Hepatocyte (in vitro differentiated cells): ENCODE measurements at regions not wholly inside any gene's neighbourhood (a gene's known extent, or its start where the extent isn't known, plus 50 kb on each side); places are given as distances from the start of the nearest gene placed in this dataset.
"Not testable (repeated sequence)": the region's sequence is repeated elsewhere in the genome, so short reads cannot be mapped to it uniquely, and the experiment has no call there.

Source experiments
- DNase-seq: peaks from one replicate; pipeline ENCODE4 v3.0.0-alpha.2; 2016; ENCODE audit warnings: low spot score
- H2AFZ ChIP-seq: fragments of 200-600 bp; sonication (generic); 2 replicates; pipeline ENCODE4 v1.6.0; 2016; ENCODE audit warnings: antibody characterized with exemption, mild to moderate bottlenecking
- H3K27ac ChIP-seq: fragments of 200-600 bp; sonication (generic); 2 replicates; pipeline ENCODE4 v1.5.1; 2016; ENCODE audit warnings: mild to moderate bottlenecking
- H3K27me3 ChIP-seq: fragments of 200-600 bp; sonication (generic); 2 replicates; pipeline ENCODE4 v1.6.1; 2016
- H3K36me3 ChIP-seq: fragments of 200-600 bp; sonication (generic); replicated peaks from 2 replicates; pipeline ENCODE4 v1.5.1; 2016; ENCODE audit warnings: low read depth; ENCODE audit not compliant: insufficient read depth
- H3K4me1 ChIP-seq: fragments of 200-600 bp; sonication (generic); 2 replicates; pipeline ENCODE4 v1.5.1; 2016; ENCODE audit warnings: mild to moderate bottlenecking, moderate library complexity; ENCODE audit not compliant: insufficient read depth
- H3K4me2 ChIP-seq: fragments of 200-600 bp; sonication (generic); 2 replicates; pipeline ENCODE4 v1.6.0; 2016
- H3K4me3 ChIP-seq: fragments of 200-600 bp; sonication (generic); 2 replicates; pipeline ENCODE4 v1.5.1; 2016; ENCODE audit warnings: mild to moderate bottlenecking
- H3K79me2 ChIP-seq: fragments of 200-600 bp; sonication (generic); 2 replicates; pipeline ENCODE4 v1.6.0; 2017; ENCODE audit warnings: mild to moderate bottlenecking
- H3K9me2 ChIP-seq: fragments of 200-600 bp; sonication (generic); replicated peaks from 2 replicates; pipeline ENCODE4 v1.6.0; 2017; ENCODE audit warnings: mild to moderate bottlenecking; ENCODE audit not compliant: insufficient read depth
- H3K9me3 ChIP-seq: fragments of 200-600 bp; sonication (generic); 2 replicates; pipeline ENCODE4 v1.5.1; 2016; ENCODE audit warnings: low read depth, mild to moderate bottlenecking
- H4K20me1 ChIP-seq: fragments of 200-600 bp; sonication (generic); 2 replicates; pipeline ENCODE4 v1.6.0; 2016; ENCODE audit warnings: mild to moderate bottlenecking; ENCODE audit not compliant: insufficient read depth, poor library complexity, severe bottlenecking
- CTCF ChIP-seq: fragments of 200-600 bp; sonication (generic); IDR thresholded peaks from 2 replicates; pipeline ENCODE4 v1.5.1; 2016; ENCODE audit warnings: antibody characterized with exemption, mild to moderate bottlenecking; ENCODE audit not compliant: poor library complexity
- EZH2 ChIP-seq: fragments of 200-600 bp; sonication (generic); IDR thresholded peaks from 2 replicates; pipeline ENCODE4 v1.6.1; 2016; ENCODE audit warnings: antibody characterized with exemption, mild to moderate bottlenecking, borderline replicate concordance
- EZH2phosphoT487 ChIP-seq: fragments of 200-600 bp; sonication (generic); IDR thresholded peaks from one replicate; pipeline ENCODE4 v1.6.1; 2018; ENCODE audit warnings: antibody characterized with exemption, mild to moderate bottlenecking, low read depth, moderate library complexity; ENCODE audit not compliant: unreplicated experiment, severe bottlenecking
- WGBS: methylation state at CpG from one replicate; pipeline ENCODE4 v1.1.6; 2016; ENCODE audit warnings: low lambda C conversion rate; ENCODE audit errors: missing lambda C conversion rate; 5-methylcytosine and 5-hydroxymethylcytosine counted together

- no peaks in the 10 kb centered on the region for H3K9me3 ChIP-seq
- H3K4me3 ChIP-seq, result no peak overlapping the region
- no peaks in the 10 kb centered on the region for H3K27me3 ChIP-seq
- no peak overlapping the region for H3K4me2 ChIP-seq
- H3K79me2 ChIP-seq, result no peaks in the 10 kb centered on the region
- no peak overlapping the region for H3K27ac ChIP-seq
- H3K4me1 ChIP-seq, result no peaks in the 10 kb centered on the region
- WGBS, result 93% methylated on average over 2 of the region's 2 CpGs
- no peaks in the 10 kb centered on the region for H3K9me2 ChIP-seq
- no peaks in the 10 kb centered on the region for H3K36me3 ChIP-seq
- TF ChIP-seq EZH2 (no peak), CTCF (no peak), EZH2phosphoT487 (no peak)
- no peaks in the 10 kb centered on the region for H4K20me1 ChIP-seq
- DNase-seq, result no peak
- H2AFZ ChIP-seq, result no peak overlapping the region
Observed at GRCh38 chr11:23885801-23886200, 611.1 kb upstream of the LUZP2 start.

DNA sequence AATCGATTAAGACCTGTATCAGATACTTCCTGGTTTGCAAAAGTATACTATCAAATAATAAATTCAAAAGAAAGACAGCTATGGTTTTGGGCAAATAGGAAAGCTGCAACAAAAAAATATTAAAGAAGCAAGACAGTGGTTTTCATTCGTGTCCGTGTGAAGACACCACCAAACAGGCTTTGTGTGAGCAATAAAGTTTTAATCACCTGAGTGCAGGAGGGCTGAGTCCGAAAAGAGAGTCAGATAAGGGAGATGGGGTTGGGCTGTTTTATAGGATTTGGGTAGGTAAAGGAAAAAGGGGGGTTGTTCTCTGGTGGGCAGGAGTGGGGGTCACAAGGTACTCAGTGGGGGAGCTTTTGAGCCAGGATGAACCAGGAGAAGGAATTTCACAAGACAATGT lies 609.7 kb upstream of the LUZP2 start:
- 68% methylated on average over 4 of the region's 4 CpGs for WGBS
- not testable (repeated sequence) for H3K9me3 ChIP-seq, H4K20me1 ChIP-seq, H3K27me3 ChIP-seq, H2AFZ ChIP-seq, H3K27ac ChIP-seq, H3K4me1 ChIP-seq, H3K4me2 ChIP-seq, DNase-seq, H3K9me2 ChIP-seq, H3K36me3 ChIP-seq, H3K4me3 ChIP-seq, H3K79me2 ChIP-seq

GRCh38 chr11:23893126-23893525 lies 603.7 kb upstream of the LUZP2 start:
- 80% methylated on average over 2 of the region's 2 CpGs for WGBS

More at GRCh38 chr11:23893126-23893525, 603.7 kb upstream of the LUZP2 start:
- Histone ChIP-seq H2AFZ (no peak overlapping the region), H3K9me2 (no peaks in the 10 kb centered on the region), H3K4me1 (no peaks in the 10 kb centered on the region), H3K27me3 (no peaks in the 10 kb centered on the region), H3K27ac (no peak overlapping the region), H3K36me3 (no peaks in the 10 kb centered on the region), H3K79me2 (no peaks in the 10 kb centered on the region), H4K20me1 (no peaks in the 10 kb centered on the region), H3K9me3 (no peaks in the 10 kb centered on the region), H3K4me3 (no peak overlapping the region), H3K4me2 (no peak overlapping the region)
- no peak for DNase-seq
- TF ChIP-seq EZH2 (no peak), CTCF (no peak), EZH2phosphoT487 (no peak)
